MCF 10A (cell line): ENCODE measurements at regions not wholly inside any gene's neighbourhood (a gene's known extent, or its start where the extent isn't known, plus 50 kb on each side); places are given as distances from the start of the nearest gene placed in this dataset.
A peak's percentile ranks its signal among the peaks of the same experiment; 100 is the strongest.

Experiments used
- BruUV-seq: library from RNA; stranded (reverse); fragments of 400-500 nt; replicated peaks from 2 replicates; lab custom pipeline; 2021; lab: Mats Ljungman, UMichigan
- CTCF ChIA-PET: fragments of 300-600 bp; sonication (Branson Sonifier 250); formaldehyde crosslinking; extraction: SDS; loops from one replicate; lab custom pipeline; 2021; ENCODE audit warnings: antibody characterized with exemption, inconsistent platforms; lab: Yijun Ruan, JAX
- POLR2A ChIA-PET: fragments of 300-600, 350-650 bp; sonication (Branson Sonifier 250); formaldehyde crosslinking; extraction: SDS; loops from one replicate; lab custom pipeline; 2020; ENCODE audit warnings: antibody characterized with exemption, inconsistent platforms; lab: Yijun Ruan, JAX
- DNase-seq: peaks from one replicate; pipeline ENCODE4 v3.0.0-alpha.2; 2018; ENCODE audit not compliant: unreplicated experiment
- H3K27ac Mint-ChIP-seq: one replicate; pipeline ENCODE4 v1.8.0; 2022; ENCODE audit warnings: mild to moderate bottlenecking, low read depth, mixed read lengths; ENCODE audit not compliant: unreplicated experiment
- H3K27me3 Mint-ChIP-seq: one replicate; pipeline ENCODE4 v1.8.0; 2022; ENCODE audit warnings: mixed read lengths; ENCODE audit not compliant: insufficient read depth, unreplicated experiment
- H3K36me3 Mint-ChIP-seq: one replicate; pipeline ENCODE4 v1.8.0; 2022; ENCODE audit warnings: mild to moderate bottlenecking, moderate library complexity, mixed read lengths; ENCODE audit not compliant: insufficient read depth, unreplicated experiment
- H3K4me1 Mint-ChIP-seq: one replicate; pipeline ENCODE4 v1.8.0; 2022; ENCODE audit warnings: mixed read lengths; ENCODE audit not compliant: insufficient read depth, unreplicated experiment
- H3K4me3 Mint-ChIP-seq: one replicate; pipeline ENCODE4 v1.8.0; 2022; ENCODE audit warnings: mild to moderate bottlenecking, moderate library complexity, mixed read lengths; ENCODE audit not compliant: unreplicated experiment
- H3K9me3 Mint-ChIP-seq: one replicate; pipeline ENCODE4 v1.8.0; 2022; ENCODE audit warnings: mixed read lengths; ENCODE audit not compliant: unreplicated experiment
- intact Hi-C: fragments of 100-400 bp; cut with micrococcal nuclease; formaldehyde crosslinking; loops from 2 replicates; pipeline ENCODE4 v1.14.1; 2022
- TF ChIP-seq, protein P1 (sequence below): fragments of 200-600 bp; IDR thresholded peaks from one replicate; pipeline ENCODE4 v1.8.0; 2022; ENCODE audit warnings: antibody characterized with exemption, mild to moderate bottlenecking; ENCODE audit not compliant: unreplicated experiment

DNA sequence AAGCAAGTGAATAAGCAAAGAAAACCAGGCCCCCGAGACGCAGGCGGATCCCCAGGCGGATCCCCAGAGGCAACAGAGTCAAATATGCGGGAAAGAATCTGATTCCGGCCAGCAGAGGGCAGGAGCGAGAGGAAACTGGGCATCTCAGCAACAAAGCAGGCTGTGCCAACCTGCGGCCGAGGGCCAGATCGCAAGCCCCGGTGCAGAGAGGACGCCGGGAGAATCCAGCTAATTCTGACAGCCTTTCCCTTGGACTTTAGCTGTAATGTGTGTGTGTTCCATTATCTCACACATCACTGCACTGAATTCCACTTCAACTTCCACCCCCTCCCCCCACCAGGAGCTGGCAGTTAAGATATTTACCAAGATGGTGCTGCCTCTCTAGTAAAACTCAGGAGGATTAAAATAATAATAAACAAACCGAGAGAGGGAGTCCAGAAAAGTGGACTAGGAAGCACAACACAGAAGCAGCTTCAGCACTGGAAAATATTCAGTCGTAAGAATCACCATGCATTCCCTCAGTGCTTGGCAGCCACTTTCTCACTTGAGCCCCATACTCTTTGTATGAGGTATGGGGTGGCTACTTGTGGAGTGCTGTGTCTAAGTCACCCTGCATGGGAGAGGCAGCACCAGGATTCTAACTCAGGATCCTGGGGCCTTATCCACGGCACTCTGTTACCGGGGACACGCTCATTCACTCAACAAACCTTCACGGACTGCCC, 66.2 kb upstream of the SNX9 start:
- Mint-ChIP-seq H3K4me1 (peaks cover 51% of the 10 kb centered on the region), H3K4me3 (no peak overlapping the region), H3K36me3 (no peaks in the 10 kb centered on the region), H3K9me3 (no peaks in the 10 kb centered on the region), H3K27ac (no peak overlapping the region), H3K27me3 (no peaks in the 10 kb centered on the region)
- intact Hi-C loops = loop anchor here (1.0 to 10.0 kb wide), 3 partner anchors 88 to 442 kb away; no protein-coding TSS in a partner anchor
- BruUV-seq = no TSS peak
- TF ChIP-seq, protein P1, sequence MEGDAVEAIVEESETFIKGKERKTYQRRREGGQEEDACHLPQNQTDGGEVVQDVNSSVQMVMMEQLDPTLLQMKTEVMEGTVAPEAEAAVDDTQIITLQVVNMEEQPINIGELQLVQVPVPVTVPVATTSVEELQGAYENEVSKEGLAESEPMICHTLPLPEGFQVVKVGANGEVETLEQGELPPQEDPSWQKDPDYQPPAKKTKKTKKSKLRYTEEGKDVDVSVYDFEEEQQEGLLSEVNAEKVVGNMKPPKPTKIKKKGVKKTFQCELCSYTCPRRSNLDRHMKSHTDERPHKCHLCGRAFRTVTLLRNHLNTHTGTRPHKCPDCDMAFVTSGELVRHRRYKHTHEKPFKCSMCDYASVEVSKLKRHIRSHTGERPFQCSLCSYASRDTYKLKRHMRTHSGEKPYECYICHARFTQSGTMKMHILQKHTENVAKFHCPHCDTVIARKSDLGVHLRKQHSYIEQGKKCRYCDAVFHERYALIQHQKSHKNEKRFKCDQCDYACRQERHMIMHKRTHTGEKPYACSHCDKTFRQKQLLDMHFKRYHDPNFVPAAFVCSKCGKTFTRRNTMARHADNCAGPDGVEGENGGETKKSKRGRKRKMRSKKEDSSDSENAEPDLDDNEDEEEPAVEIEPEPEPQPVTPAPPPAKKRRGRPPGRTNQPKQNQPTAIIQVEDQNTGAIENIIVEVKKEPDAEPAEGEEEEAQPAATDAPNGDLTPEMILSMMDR = peak; percentile 73
- ChIA-PET POLR2A (interaction anchor here (0.6 to 2.7 kb wide), 11 partner anchors 8 to 434 kb away, joined by 3 to 15 read pairs (median 5); partner anchors contain the start of gene TMEM242), CTCF (interaction anchor here (0.5 to 8.7 kb wide), 55 partner anchors 9 to 1432 kb away, joined by 3 to 138 read pairs (median 5); no protein-coding TSS in a partner anchor)
- peak; percentile 87 for DNase-seq

DNA sequence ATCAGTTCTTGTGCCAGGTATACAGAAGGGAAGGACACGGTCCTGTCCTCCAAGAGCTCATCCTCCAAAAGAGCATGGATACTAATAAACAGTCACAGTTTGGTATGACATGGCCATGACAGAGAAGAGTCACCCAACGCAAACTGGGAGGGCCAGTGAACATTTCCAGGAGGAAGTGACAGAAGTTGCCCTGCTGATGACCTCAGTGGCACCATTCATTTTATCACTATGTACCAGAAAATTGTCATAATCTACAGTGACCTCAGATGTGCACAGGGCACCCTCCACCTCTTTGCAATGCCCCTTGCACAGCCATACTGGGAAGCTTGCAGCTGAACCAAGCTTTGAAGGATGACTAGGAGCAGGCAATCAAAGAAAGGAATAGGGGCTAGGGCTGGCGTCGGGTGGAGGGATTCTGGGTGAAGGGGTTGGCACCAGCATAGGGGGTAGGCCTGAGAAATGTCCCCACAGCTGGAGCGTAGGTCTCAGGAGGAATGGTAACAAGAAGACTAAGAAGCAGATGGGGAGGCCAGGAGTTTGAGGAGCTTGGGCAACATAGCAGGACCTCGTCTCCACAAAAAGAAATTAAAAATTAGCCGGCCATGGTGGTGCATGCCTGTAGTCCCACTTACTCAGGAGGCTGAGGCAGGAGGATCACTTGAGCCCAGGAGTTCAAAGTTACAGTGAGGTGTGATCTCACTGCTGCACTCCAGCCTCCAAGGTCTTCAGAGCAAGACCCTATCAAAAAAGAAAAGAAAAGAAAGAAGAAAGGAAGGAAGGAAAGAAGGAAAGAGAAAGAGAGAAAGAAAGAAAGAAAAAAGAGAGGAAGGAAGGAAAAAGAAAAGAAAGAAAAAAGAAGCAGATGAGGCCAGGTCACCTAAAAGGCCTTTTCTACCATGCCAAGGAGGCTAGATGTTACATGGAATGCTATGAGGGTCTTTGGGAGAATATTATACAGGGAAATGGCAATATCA, 65.3 kb upstream of the SNX9 start:
- POLR2A ChIA-PET = interaction anchor here (0.6 to 2.7 kb wide), 11 partner anchors 7 to 435 kb away, joined by 3 to 15 read pairs (median 5); partner anchors contain the start of gene TMEM242
- no peak for DNase-seq
- H3K4me1 Mint-ChIP-seq = peaks cover 56% of the 10 kb centered on the region

DNA sequence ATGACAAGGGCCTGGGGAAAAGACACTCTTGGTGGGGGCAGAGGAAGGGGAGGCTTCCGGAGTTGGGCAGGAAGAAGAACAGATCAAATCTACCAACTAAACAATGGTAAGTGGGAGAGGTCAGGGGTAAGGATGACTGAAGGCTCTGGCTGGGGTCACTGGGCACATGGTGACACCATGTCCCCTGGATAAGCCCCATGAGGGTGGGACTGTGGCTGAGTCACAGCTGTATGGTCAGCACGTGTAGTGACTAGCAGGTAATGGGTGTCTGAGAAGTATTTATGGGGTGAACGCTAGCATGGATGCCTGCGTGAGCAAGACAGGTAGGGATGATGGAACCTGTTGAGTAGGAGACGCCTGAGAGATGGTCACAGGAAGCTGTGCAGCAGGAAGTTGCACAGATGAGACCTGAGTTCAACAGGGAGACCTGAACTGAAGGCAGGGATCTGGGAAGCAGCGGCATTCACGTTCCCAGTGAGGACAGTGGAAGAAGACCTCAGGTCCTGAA, 64.5 kb upstream of the SNX9 start:
- intact Hi-C loops = loop anchor here (10.0 kb wide), 1 partner anchor 444 kb away; no protein-coding TSS in a partner anchor
- no TSS peak for BruUV-seq

More for the DNA sequence above, 65.3 kb upstream of the SNX9 start:
- no peak overlapping the region for H3K4me3 Mint-ChIP-seq
- no peaks in the 10 kb centered on the region for H3K9me3 Mint-ChIP-seq
- intact Hi-C loops = loop anchor here (2.0 to 10.0 kb wide), 2 partner anchors 89 to 443 kb away; no protein-coding TSS in a partner anchor
- H3K27me3 Mint-ChIP-seq = no peaks in the 10 kb centered on the region
- H3K27ac Mint-ChIP-seq = peak overlapping the region; percentile 72
- TF ChIP-seq, protein P1 = no peak
- BruUV-seq = no TSS peak
- no peaks in the 10 kb centered on the region for H3K36me3 Mint-ChIP-seq
- CTCF ChIA-PET = interaction anchor here (0.5 to 8.7 kb wide), 46 partner anchors 10 to 688 kb away, joined by 3 to 138 read pairs (median 6); no protein-coding TSS in a partner anchor

More for the DNA sequence above, 64.5 kb upstream of the SNX9 start:
- CTCF ChIA-PET = interaction anchor here (0.5 to 8.7 kb wide), 6 partner anchors 39 to 332 kb away, joined by 3 to 138 read pairs (median 24); no protein-coding TSS in a partner anchor
- TF ChIP-seq, protein P1 = no peak
- Mint-ChIP-seq H3K36me3 (peaks cover 3% of the 10 kb centered on the region), H3K27ac (peak overlapping the region; percentile 72), H3K9me3 (no peaks in the 10 kb centered on the region), H3K4me1 (peaks cover 54% of the 10 kb centered on the region), H3K4me3 (no peak overlapping the region), H3K27me3 (no peaks in the 10 kb centered on the region)
- POLR2A ChIA-PET = interaction anchor here (1.0 kb wide), 1 partner anchor 43 kb away, joined by 5 read pairs; no protein-coding TSS in a partner anchor
- no peak for DNase-seq
